ENCODE measurements at regions not wholly inside any gene's neighbourhood (a gene's known extent, or its start where the extent isn't known, plus 50 kb on each side); places are given as distances from the start of the nearest gene placed in this dataset.
"Not testable (repeated sequence)": the region's sequence is repeated elsewhere in the genome, so short reads cannot be mapped to it uniquely, and the experiment has no call there.

DNA sequence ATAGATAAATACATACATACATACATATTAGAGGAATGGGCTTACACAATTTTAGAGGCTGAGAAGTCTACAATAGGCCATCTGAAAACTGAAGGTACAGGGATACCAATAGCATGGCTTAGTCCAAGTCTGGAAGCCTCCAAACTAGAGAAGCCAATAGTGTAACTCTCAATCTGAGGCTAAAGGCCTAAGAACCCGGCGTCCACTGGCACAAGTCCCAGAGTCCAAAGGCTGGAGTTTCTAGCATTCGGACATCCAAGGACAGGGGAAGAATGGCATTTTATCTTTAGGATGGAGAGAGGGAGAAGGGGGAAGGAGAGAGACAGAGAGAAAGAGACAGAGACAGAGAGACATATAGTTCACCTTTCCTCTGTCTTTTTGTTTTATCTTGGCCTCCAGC is 63.7 kb upstream of the SYT4 start:
- no peak for DNase-seq

DNA sequence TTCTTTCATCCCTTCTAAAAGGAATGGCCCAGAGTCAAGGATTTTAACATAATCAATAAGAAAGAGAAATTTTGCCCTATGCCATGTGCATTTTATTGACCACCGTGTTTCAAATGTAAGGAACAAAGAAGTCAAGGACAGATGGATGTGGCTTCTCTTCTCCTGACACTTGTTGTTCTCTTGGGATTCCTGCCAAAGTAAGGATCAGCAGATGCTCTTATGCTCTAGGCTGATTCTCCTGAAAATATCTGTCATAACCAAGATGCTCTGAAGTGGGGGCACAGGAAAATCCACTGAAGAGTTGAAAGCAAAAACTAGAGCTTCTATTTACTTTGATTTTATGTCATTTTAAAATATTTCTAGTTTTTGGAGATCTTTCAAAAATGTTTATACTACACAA is 72.9 kb upstream of the SYT4 start:
- DNase-seq = no peak

DNA sequence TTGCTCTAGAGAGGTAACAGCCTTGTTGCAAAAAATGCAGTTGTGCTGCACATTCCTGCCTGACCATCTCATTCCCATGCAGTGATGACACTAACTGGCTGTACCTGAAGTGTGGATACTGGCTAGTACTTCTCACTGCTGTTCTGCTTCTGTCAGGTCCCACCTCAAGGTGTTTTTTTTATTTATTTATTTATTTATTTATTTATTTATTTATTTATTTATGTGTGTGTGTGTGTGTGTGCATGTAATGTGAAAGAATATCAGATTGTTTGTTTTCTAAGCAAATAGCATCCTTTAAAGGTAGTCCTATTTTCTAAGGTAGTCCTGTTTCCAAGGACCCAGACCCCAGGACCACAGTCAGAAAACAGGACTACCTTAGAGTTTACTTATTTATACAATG is 87.2 kb upstream of the SYT4 start:
- no peak for DNase-seq

DNA sequence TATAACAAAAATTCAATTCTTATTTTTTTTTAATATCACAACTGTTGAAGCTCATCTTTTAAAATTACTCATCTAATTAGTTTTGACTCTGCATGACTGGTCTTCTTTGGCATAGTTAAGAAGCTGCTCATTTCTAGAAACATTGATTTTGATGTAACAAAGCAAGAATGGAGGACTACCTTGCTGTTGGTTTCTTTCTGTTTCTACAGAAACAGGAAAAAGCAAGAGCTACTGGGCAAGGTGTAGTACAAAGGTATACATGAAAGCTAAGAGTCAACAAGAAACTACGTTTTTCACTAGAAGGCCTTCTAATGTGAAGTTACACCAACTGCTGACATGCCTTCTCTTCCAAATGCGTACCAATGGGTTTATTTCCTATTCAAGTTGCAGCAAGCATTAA is 90.6 kb upstream of the SYT4 start:
- DNase-seq = no peak

DNA sequence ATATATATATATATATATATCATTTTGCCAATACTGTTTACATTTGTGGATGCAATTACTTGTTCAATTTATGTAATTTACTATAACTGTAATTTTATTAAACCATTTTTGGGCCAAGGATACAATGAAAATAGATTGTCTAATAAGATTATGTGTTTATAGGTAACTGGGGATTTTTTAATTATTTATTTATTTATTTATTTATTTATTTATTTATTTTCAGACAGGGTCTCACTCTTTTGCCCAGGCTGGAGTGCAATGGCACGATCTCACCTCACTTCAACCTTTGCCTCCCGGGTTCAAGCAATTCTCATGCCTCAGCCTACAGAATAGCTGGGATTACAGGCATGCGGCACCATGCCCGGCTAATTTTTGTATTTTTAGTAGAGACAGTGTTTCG is 92.0 kb upstream of the SYT4 start:
- DNase-seq = not testable (repeated sequence)

DNA sequence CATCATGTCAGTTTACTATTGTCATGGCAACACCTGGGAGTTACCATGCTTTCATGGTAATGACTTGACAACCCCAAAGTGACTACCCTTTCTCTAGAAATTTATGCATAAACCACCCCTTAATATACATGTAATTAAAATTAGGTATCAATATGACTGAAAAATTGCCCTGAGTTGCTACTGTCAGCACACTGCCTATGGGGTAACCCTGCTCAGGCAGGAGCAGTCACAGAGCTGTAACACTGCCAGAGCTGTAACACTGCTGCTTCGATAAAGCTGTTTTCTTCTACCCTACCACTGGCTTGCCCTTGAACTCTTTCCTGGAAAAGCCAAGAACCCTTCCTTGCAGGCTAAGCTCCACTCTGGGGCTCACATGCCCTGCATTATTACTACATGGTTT is 95.5 kb upstream of the SYT4 start:
- no peak for DNase-seq

DNA sequence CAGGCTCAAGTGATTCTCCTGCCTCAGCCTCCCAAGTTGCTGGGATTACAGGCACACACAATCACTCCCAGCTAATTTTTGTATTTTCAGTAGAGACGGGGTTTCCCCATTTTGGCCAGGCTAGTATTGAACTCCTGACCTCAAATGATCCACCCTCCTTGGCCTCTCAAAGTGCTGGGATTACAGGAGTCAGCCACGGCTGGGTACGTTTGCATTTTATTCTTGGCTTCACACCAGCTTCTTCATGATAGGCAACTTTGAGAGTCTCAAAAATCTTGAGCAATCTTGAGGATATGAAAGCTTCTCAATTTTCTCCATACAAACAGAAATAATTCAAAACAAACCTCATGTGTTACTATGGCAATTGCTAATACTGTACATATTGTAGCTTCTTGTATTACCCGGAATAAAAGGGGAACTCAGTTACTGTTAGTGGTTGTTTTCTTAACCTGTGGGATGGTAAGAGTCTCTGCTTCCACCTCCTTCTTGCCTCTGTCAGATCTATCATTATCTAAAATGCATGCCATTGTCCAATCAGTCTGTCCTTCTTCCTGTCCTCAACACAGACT is 102.9 kb upstream of the SYT4 start:
- no peak for DNase-seq

DNA sequence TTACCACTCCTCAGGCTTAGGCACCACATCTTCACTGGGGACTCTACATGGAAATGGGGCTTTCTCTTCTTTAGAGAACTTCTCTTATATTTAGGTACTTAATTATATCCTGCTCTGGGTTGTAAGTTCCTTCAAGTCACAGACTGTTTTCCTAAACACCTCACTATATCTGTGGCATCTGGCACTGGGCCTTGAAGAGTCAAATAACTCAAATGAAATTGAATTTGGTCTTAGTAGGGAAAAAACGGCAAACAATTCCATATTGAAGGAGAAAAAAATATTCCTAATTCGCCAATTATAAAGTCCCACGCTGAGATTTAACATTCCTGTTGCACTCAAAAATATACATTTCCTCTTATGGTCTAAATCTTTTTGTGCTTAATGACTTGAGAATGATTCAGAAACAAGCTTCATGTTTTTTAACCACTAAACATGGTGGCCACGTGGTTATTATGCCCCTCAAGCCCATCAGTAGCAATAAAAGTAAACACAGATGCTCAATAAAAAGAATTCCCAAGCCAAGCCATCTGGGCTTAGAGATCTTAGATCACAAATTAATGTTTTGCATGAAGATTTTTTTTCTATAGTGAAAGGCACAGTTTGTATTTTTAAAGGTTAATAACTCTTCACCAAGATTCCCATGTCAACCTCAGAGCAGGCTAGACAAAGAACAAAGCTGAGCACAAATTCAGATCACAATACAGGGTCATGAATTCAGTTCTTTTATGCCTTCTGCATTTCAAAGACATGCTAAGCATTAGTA is 105.5 kb upstream of the SYT4 start:
- DNase-seq = no peak

DNA sequence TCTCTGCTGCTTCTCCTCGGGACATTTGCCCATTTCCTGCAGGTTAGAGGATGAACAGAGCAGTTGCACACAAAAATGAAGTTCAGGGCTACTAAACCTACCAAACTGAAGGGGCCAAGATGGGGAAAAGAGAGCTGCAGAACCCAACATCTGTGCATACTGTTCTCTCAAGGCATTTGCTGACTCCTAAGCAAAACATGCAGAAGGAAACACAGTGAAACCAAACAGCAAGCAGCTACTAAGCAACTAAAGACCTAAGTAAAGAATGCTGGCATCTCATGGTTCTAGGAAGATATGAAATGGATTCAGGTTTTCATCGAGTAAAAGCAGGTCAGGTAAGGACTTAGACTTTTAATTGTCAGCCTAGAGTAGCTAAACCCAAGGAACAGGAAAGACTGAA is 111.9 kb upstream of the SYT4 start:
- DNase-seq = peak; percentile 20

DNA sequence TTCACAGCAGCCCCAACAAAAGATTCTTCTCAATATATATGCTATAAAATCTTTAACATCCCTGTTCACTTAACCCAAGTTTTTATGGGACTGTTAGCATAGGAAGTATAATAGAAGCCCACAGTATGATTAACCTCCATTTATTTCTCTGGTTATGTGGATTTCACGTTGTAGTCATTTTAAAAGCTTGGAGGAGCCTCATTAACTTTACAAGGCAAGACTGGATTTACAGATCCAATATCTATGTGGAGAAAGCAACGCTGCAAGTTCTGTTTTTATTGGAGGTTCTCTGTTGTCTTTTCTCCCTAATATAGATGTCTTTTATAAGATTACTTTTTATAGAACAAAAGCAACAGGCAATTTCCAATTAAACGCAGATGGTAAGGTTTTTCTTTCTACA is 114.9 kb upstream of the SYT4 start:
- no peak for DNase-seq

DNA sequence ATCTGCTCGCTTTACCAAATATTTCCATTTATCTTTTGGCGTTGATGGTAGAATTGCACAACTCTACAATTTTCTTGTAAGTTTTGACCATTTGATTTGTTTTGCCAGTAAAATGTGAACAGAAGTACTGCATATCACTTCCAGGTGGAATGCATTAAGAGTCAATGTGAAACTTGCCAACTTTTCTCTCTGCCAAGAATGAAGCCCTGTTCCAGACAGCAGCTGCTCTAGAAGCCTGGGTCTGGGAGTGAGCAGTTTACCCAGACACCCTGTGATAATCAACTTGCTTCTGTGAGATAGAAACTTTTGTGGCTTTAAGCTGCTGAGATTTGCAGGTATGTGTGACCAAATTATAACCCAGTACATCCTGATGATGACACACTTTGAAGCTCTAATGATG is 115.9 kb upstream of the SYT4 start:
- no peak for DNase-seq

DNA sequence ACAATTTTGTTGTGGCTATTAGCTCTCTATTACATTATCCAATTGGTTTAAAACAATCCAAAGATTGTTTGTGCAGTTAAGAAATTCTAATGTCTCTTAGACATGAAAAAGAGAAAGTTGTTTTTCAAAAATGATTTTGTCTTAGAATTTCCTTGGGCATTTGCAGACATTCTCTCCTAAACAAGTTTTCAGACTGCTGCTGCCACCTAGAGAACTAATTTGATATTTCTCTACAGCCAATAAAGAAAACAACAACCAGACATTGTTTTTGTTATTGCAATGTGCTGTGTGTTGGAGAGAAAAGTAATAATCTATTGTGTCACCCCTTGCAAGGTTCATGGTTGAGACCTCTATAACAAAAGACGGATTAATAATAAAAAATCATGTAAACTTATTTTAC is 119.0 kb upstream of the SYT4 start:
- DNase-seq = no peak

DNA sequence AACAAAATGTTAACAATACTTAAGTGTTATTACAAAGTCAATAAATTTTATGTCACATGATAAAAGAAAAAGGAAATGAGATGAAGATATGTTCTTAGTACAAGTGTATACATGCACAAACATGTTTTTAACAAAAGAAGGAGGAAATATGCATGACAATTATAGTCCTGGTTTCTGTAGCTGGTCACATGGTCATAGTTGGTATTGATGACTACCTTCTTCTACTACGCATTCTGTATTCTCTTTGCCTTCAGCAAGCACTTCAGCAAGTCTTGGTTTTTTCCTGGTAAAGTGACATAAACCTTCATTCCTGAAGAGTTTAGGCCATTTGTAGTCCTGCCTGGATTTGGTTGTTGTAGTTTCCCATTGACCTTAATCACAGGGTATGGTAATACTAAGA is 121.3 kb upstream of the SYT4 start:
- no peak for DNase-seq

DNA sequence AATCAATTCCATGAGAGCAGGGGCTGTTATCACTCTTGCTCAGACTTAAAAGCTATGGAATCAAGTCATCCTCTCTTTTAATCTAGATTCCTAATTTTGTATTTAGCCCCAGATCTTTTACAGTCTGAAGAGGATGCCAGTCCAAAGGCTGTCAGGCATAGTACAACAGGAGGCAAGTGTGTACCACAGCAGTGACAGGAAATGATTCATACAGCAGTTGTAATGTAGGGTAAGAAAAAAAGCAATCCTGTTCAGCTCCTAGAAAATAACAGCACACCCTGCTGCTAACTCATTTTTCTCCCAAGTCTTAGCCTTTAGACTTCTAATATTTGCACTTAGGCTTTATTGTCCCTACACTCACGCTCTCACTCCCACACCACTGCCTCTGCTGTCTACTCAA is 127.8 kb upstream of the SYT4 start:
- DNase-seq = no peak

DNA sequence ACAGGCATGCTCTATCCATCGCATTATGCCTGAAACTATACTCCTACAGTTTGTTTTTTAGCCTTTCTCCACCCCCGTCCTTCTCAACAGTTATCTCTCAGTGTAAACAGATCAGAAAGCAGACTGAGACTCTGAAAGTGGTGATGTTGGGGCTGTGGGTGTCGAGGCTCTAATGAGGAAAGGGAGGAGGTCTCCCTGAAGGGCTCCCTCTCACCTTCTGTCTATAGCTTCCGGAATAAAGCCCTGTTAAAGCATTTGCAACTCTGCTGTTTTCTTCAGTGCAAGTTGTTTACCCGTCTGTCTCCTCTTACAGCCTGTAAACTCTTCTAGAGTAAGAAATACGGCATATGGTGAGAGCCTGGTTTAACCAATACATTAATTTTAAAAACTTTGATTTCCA is 136.7 kb upstream of the SYT4 start:
- no peak for DNase-seq

DNA sequence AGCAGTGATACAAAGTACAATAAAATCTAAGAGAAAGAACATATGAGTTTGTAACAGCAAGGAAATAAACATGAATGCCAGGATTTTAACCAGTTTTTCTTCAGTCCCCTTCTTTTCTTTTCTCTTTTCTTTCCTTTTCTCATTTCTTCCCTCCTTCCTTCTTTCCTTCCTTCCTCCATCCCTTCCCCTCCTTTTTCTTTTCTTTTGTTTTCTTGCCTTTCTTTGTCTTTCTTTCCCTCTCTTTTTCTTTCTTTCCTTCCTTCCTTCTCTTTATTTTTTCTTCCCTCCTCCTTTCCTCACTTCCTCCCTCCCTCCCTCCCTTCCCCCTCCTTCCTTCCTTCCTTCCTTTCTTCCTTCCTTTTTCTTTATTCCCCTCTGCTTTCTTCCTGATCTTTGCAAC is 142.8 kb upstream of the SYT4 start:
- no peak for DNase-seq

DNA sequence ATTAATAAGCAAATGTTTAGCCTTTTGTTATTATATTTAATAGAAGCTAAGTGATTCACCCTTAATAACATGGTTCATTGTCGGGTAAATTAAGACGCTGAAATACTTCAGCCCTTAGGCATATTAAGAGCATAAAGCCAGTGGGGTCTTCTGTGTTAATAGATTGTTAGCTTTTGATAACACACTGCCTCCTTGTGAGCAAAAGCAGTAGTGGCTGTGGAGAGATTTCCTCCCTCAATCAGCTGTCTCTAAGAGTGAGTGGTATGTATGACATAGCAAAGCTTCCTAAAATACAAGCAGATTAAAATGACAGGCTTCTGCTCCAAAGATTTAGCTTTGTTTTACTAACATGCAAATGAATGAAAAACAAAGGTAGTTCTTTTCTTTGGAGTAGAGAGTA is 143.7 kb upstream of the SYT4 start:
- no peak for DNase-seq

DNA sequence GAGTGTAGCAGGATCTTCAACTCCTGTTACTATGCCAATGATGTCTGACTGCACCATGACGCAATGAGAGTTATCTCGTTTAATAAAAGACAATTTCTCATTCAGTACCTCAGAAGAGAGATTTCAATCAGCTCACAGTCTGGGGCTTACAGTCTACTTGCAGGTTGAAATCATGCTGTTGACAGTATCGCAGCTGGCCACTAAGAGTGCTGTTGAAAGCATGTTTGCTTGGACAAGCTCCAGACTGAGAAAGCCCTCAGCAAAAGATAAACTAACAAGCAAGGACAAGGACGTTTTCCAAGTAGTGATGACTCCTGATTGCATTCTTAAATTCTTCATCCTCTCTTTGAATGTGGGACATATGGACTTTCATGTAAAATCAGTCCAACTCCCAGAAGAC is 145.2 kb upstream of the SYT4 start:
- no peak for DNase-seq

DNA sequence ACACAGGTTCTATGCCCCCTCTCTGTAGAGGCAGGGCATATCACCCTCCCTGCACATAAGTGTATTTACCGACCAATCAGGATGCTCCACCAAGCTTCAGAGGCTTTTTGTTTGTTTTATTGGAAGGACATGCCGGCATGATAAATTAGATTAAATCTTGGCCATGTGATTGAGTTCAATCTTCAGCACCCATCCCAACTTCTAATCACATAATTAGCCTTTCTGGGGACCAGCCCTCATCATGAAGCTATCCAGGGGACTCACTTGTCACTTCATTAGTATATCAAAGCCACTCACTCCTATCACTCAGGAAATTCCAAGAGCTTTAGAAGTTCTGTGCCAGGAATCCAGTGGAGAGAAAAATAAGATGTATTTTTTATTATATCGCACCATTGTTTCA is 158.6 kb upstream of the SYT4 start:
- DNase-seq = no peak

DNA sequence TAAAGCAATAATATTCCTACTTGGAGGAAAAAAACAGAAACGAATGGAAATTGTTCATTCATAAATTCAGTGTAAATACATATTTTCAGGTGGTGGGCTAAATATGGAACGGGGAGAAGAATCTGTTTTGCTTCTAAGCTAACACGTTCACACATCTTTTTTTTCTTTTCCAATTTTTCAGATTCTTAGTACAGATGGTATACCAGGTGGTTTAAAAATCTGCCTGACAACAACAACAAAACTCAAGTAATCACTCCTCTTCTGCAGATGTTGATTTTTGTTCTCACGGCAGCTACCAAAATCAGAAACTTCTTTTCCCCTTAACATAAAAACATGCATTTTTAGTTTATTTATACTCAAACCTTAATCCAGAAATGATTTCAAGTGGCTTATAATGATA is 164.8 kb upstream of the SYT4 start:
- DNase-seq = no peak

DNA sequence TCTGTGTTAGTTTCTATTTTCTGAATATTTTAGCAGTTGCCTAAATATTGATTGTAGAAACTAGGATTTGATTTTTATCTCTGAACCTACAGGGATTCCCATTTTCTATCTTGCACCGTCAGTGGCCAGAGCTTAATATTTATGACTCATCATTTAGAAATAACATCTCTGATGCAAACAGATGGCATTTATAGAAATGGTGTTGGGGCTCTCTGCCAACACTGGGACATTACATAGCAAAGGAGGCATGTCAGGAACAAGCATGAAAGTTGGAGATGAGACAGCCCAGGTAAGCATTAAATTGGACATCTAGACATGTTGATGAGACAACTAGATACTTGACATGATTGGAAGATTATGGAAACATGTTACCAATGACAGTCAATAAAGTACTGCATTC is 165.3 kb upstream of the SYT4 start:
- no peak for DNase-seq

DNA sequence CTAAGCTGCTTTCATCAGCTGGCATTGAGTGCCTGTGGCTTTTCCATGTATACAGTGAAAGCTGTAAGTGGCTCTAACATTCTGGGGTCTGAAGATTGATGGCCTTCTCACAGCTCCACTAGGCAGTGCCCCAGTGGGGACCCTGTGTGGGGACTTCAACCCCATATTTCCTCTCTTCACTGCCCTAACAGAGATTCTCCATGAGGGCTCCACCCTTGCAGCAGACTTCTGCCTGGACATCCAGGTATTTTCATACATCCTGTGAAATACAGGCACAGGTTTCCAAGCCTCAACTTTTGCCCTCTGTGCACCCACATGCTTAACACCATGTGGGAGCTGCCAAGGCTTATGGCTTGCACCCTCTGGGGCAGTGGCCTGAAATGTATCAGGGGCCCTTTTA is 188.2 kb upstream of the SYT4 start:
- no peak for DNase-seq

DNA sequence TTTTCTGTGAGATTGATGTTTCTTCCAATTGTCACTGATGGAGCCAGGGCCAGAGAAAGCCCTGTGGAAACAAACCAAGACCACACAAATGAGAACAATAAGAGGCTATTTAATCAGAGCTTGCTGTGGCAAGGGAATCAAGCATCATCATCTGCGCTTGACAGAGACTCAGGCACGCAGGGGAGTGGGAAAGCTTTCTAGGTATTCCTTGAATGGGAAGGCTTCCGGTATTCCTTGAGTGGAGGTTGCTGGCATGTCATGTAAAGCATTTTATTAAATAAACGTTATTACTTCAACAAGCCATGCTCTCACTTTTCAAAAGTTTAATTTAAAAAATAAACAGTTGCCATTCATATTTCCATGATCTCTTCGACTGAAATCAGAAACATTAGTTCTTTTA is 194.6 kb upstream of the SYT4 start:
- DNase-seq = no peak

DNA sequence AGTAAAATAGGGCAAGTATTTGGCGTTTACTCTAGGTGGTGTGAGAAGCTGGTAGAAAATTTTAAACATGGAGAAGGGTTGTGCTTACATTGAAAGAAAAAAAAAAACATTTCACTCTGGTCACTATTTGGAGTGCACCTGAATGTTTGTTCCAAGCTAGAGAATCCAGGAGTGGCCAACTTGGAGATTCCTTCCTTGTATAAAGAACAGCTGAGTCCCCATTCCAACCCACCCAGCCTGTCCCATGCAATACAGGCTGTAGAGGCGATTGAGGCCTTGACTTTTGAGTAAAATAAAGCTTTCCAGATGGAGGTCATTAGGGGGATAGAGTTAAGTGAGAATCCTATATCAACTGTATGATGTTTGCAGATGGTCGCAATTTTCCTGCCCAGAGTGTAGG is 203.8 kb upstream of the SYT4 start:
- DNase-seq = no peak

DNA sequence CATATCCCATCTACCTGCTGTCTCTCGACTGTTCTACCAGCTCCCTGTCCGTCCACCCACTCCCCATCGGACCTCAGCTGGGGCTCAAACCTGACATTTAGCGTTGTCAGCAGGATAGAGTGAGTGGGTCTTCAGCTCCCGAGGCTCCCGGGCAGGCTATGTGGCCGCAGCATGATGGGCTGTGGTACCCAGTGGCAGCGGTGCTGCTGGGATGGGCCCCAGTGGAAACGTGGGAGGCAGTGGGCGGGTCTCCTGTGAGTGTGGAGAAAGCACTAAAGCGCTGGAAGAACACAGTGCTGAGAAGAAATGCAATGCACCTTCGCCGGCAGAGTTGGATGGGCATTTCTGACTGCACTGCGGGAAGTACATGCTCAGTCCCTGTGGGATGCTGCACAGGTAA is 204.8 kb upstream of the SYT4 start:
- DNase-seq = no peak
